Trophoblast cell (in vitro differentiated cells and primary cell): ENCODE measurements at regions not wholly inside any gene's neighbourhood (a gene's known extent, or its start where the extent isn't known, plus 50 kb on each side); places are given as distances from the start of the nearest gene placed in this dataset.
"Not testable (repeated sequence)": the region's sequence is repeated elsewhere in the genome, so short reads cannot be mapped to it uniquely, and the experiment has no call there.

Experiments used
- DNase-seq, 2 donors: peaks; one replicate each; pipeline ENCODE4 v3.0.0-alpha.2; 2016
- H2AFZ ChIP-seq: 2 replicates; pipeline ENCODE4 v1.6.1; 2013; ENCODE audit warnings: low read length, moderate library complexity, mild to moderate bottlenecking; ENCODE audit not compliant: insufficient read depth, poor library complexity
- H2AK5ac ChIP-seq: 2 replicates; pipeline ENCODE4 v1.6.1; 2013; ENCODE audit warnings: mild to moderate bottlenecking, low read length
- H2BK120ac ChIP-seq: 2 replicates; pipeline ENCODE4 v1.6.1; 2013; ENCODE audit warnings: low read length, mild to moderate bottlenecking, moderate library complexity; ENCODE audit not compliant: insufficient read depth, poor library complexity
- H2BK12ac ChIP-seq: 2 replicates; pipeline ENCODE4 v1.6.1; 2013; ENCODE audit warnings: mild to moderate bottlenecking, low read length, moderate library complexity
- H2BK5ac ChIP-seq: 2 replicates; pipeline ENCODE4 v1.6.1; 2013; ENCODE audit warnings: low read length, low read depth, moderate library complexity, mild to moderate bottlenecking; ENCODE audit not compliant: poor library complexity
- H3K14ac ChIP-seq: 2 replicates; pipeline ENCODE4 v1.6.1; 2013; ENCODE audit warnings: mild to moderate bottlenecking, low read length
- H3K18ac ChIP-seq: 2 replicates; pipeline ENCODE4 v1.6.1; 2013; ENCODE audit warnings: mild to moderate bottlenecking, low read length
- H3K23ac ChIP-seq: 2 replicates; pipeline ENCODE4 v1.6.1; 2013; ENCODE audit warnings: low read length
- H3K27ac ChIP-seq: 2 replicates; pipeline ENCODE4 v1.5.1; 2013; ENCODE audit warnings: low read depth, mild to moderate bottlenecking, inconsistent platforms, low read length, moderate library complexity
- H3K27me3 ChIP-seq: 2 replicates; pipeline ENCODE4 v1.6.1; 2013; ENCODE audit warnings: inconsistent platforms, mild to moderate bottlenecking, low read length, moderate library complexity; ENCODE audit not compliant: insufficient read depth
- H3K36me3 ChIP-seq, 2 experiments: 1 replicate in 1 of 2; 2 replicates in 1 of 2; pipeline ENCODE4 v1.6.1; 2013; ENCODE audit warnings: low read length in 2 of 2, mild to moderate bottlenecking in 2 of 2, moderate library complexity in 1 of 2; ENCODE audit not compliant: insufficient read depth in 2 of 2, control insufficient read depth in 1 of 2
- H3K4ac ChIP-seq: 2 replicates; pipeline ENCODE4 v1.6.1; 2013; ENCODE audit warnings: low read depth, mild to moderate bottlenecking, low read length, moderate library complexity
- H3K4me1 ChIP-seq, 2 experiments: 1 replicate in 1 of 2; 2 replicates in 1 of 2; pipeline ENCODE4 v1.6.1; 2013; ENCODE audit warnings: low read length in 2 of 2, mild to moderate bottlenecking in 2 of 2, moderate library complexity in 1 of 2; ENCODE audit not compliant: insufficient read depth in 2 of 2, control insufficient read depth in 1 of 2
- H3K4me2 ChIP-seq: 2 replicates; pipeline ENCODE4 v1.6.1; 2013; ENCODE audit warnings: inconsistent platforms, mild to moderate bottlenecking, low read length, moderate library complexity
- H3K4me3 ChIP-seq: 2 replicates; pipeline ENCODE4 v1.5.1; 2013; ENCODE audit warnings: mild to moderate bottlenecking, low read depth, low read length, inconsistent platforms
- H3K79me1 ChIP-seq: one replicate; pipeline ENCODE4 v1.6.1; 2013; ENCODE audit warnings: low read length
- H3K79me2 ChIP-seq: 2 replicates; pipeline ENCODE4 v1.6.1; 2013; ENCODE audit warnings: low read length, mild to moderate bottlenecking; ENCODE audit not compliant: control insufficient read depth, insufficient read depth, poor library complexity
- H3K9ac ChIP-seq: 2 replicates; pipeline ENCODE4 v1.6.1; 2013; ENCODE audit warnings: mild to moderate bottlenecking, low read length
- H3K9me3 ChIP-seq: 2 replicates; pipeline ENCODE4 v1.6.1; 2013; ENCODE audit warnings: low read depth, mild to moderate bottlenecking, control low read depth, inconsistent platforms, low read length; ENCODE audit not compliant: insufficient read depth
- H4K12ac ChIP-seq: 2 replicates; pipeline ENCODE4 v1.6.1; 2013; ENCODE audit warnings: low read depth, mild to moderate bottlenecking, low read length, moderate library complexity
- H4K8ac ChIP-seq: 2 replicates; pipeline ENCODE4 v1.6.1; 2013; ENCODE audit warnings: low read depth, mild to moderate bottlenecking, low read length, moderate library complexity
- H4K91ac ChIP-seq: one replicate; pipeline ENCODE4 v1.6.1; 2013; ENCODE audit warnings: low read depth, mild to moderate bottlenecking, low read length, moderate library complexity
- WGBS: extraction: QIAGEN DNeasy Blood & Tissue Kit; methylation state at CpG from one replicate; pipeline ENCODE4 v1.1.7; 2013; ENCODE audit warnings: missing lambda C conversion rate; ENCODE audit not compliant: insufficient read length, insufficient coverage; ENCODE audit errors: extremely low coverage; 5-methylcytosine and 5-hydroxymethylcytosine counted together

DNA sequence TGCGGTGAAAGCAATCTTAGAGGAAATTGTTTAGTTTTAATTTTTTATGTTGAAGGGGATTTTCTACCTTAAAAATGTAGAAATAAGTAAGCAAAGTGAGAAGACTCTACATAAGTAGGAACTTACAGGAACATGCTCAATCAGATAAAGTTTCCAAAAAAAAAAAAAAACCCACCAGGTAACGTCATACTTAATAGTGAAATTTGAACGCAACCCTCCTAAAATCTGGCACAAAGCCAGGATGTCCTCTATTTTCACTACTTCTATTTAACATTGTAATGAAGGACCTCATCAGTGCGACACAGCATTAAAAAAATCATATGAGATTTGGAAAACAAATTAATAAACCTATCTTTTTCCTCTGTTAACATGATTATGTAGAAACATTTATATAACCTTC lies 135.0 kb upstream of the FAT4 start:
- Histone ChIP-seq H2AK5ac (no peak overlapping the region), H3K27ac (no peak overlapping the region), H3K9ac (no peak overlapping the region), H4K8ac (no peak overlapping the region), H3K4me2 (no peak overlapping the region), H3K14ac (no peak overlapping the region), H3K4ac (no peak overlapping the region), H3K4me1 (no peaks in the 10 kb centered on the region), H2AFZ (no peak overlapping the region), H3K36me3 (no peaks in the 10 kb centered on the region), H4K12ac (no peak overlapping the region), H3K79me2 (no peaks in the 10 kb centered on the region), H3K9me3 (no peaks in the 10 kb centered on the region), H2BK12ac (no peak overlapping the region), H3K27me3 (no peaks in the 10 kb centered on the region), H4K91ac (no peak overlapping the region), H3K79me1 (no peaks in the 10 kb centered on the region), H3K18ac (no peak overlapping the region), H3K4me3 (no peak overlapping the region), H2BK5ac (no peak overlapping the region), H2BK120ac (no peak overlapping the region), H3K23ac (no peak overlapping the region)
- no CpG with 5 or more reads among the region's 4 CpGs for WGBS
- DNase-seq, result no peak

DNA sequence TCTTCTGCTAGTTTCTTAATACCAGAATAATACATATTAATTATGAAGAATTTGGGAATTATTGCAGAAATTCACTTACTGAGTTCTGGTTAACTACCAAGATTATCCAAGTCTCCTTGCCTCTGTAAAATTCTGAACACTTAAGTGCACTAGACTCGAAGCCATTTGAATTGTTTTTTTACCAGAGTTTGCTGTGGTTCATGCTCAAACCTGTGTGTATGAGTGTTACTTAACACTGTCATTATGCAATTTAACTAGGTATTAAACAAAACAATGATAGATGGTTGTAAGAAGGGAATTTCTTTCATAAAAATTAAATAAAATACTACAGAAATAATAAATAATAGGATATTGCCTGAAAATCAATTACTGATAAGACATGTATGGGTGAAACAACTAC lies 145.6 kb upstream of the FAT4 start:
- Histone ChIP-seq H3K14ac (no peak overlapping the region), H3K9ac (no peak overlapping the region), H3K79me2 (no peaks in the 10 kb centered on the region), H4K8ac (no peak overlapping the region), H3K4ac (no peak overlapping the region), H3K79me1 (no peaks in the 10 kb centered on the region), H2AK5ac (no peak overlapping the region), H2BK5ac (no peak overlapping the region), H3K27me3 (no peaks in the 10 kb centered on the region), H3K9me3 (no peaks in the 10 kb centered on the region), H3K36me3 (no peaks in the 10 kb centered on the region), H4K91ac (no peak overlapping the region), H2AFZ (no peak overlapping the region), H3K18ac (no peak overlapping the region), H3K23ac (no peak overlapping the region), H4K12ac (no peak overlapping the region), H2BK12ac (no peak overlapping the region), H3K4me2 (no peak overlapping the region), H3K4me3 (no peak overlapping the region), H3K4me1 (no peaks in the 10 kb centered on the region), H2BK120ac (no peak overlapping the region), H3K27ac (no peak overlapping the region)
- no CpG with 5 or more reads among the region's 1 CpG for WGBS
- no peak for DNase-seq

DNA sequence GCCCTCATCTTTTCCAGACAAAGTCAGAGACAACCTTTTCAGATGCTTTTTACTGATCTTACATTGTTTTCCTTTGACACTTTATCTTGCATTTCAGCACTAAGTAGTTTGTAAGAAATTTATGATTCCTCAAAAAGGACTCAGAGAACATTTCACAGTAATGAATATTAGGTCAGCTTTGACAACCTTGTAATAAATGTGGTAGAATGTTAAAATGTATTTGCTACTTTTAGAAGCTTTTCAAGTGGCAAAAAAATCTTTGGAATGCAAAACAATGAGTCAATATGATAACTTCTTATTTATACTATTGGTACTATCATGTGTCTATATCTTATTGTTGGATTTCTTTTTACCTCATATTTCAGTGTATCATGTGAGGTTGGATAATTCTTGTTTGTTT lies 146.2 kb upstream of the FAT4 start:
- H3K4me1 ChIP-seq, result no peaks in the 10 kb centered on the region
- H3K4ac ChIP-seq, result no peak overlapping the region
- H4K8ac ChIP-seq, result no peak overlapping the region
- no peak overlapping the region for H2BK12ac ChIP-seq
- H3K4me3 ChIP-seq, result no peak overlapping the region
- H3K9me3 ChIP-seq, result no peaks in the 10 kb centered on the region
- H3K23ac ChIP-seq, result no peak overlapping the region
- no peak overlapping the region for H3K4me2 ChIP-seq
- no peak overlapping the region for H3K18ac ChIP-seq
- no peak for DNase-seq
- no peak overlapping the region for H3K27ac ChIP-seq
- H2AK5ac ChIP-seq, result no peak overlapping the region
- H2AFZ ChIP-seq, result no peak overlapping the region
- no peak overlapping the region for H3K14ac ChIP-seq
- H3K79me1 ChIP-seq, result no peaks in the 10 kb centered on the region
- no peak overlapping the region for H4K12ac ChIP-seq
- H4K91ac ChIP-seq, result no peak overlapping the region
- H3K9ac ChIP-seq, result no peak overlapping the region
- no peaks in the 10 kb centered on the region for H3K79me2 ChIP-seq
- no peaks in the 10 kb centered on the region for H3K27me3 ChIP-seq
- no peaks in the 10 kb centered on the region for H3K36me3 ChIP-seq
- no peak overlapping the region for H2BK120ac ChIP-seq
- no peak overlapping the region for H2BK5ac ChIP-seq

DNA sequence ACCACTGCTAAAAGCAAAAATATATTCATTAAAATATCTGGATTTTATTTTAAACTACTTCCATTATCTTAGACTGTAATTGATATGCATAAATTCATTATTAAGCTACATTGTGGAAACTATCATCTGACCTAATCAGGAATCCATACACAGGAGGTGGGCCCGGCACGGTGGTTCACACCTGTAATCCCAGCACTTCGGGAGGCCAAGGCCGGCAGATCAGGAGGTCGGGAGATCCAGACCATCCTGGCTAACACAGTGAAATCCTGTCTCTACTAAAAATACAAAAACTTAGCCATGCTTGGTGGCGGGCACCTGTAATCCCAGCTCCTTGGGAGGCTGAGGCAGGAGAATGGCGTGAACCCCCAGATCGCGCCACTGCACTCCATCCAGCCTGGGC lies 148.7 kb upstream of the FAT4 start:
- not testable (repeated sequence) for H3K36me3 ChIP-seq, H3K4me3 ChIP-seq, H3K14ac ChIP-seq, H4K8ac ChIP-seq, H2AK5ac ChIP-seq, H3K27ac ChIP-seq, H3K4ac ChIP-seq, H2AFZ ChIP-seq, H3K79me1 ChIP-seq, H3K4me1 ChIP-seq, H3K79me2 ChIP-seq, H2BK12ac ChIP-seq, H3K9ac ChIP-seq, H3K4me2 ChIP-seq, H4K91ac ChIP-seq, H2BK120ac ChIP-seq, DNase-seq, H3K18ac ChIP-seq, H3K9me3 ChIP-seq, H3K23ac ChIP-seq, H2BK5ac ChIP-seq, H4K12ac ChIP-seq, H3K27me3 ChIP-seq
- no CpG with 5 or more reads among the region's 9 CpGs for WGBS

DNA sequence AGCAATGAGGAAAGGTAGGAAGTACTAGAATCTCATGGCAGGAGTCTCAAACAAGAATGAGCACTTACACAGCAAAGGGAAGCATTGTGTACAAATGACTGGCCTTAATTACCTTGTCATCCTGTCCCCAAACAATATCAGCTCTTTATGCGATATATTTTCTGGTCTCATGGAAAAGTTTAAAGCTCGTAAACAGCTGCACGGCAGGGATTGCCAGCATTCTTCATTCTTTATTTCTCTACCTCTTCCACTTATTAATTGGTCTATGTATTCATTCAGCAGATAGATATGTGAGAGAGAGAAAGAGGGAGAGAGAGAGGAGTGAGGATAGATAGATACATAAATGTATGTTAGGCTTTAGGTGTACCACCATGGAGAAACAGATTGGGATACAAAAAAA lies 155.8 kb upstream of the FAT4 start:
- no peak overlapping the region for H3K14ac ChIP-seq
- no CpG with 5 or more reads among the region's 3 CpGs for WGBS

More for the DNA sequence above, 155.8 kb upstream of the FAT4 start:
- no peak overlapping the region for H3K27ac ChIP-seq
- no peaks in the 10 kb centered on the region for H3K4me1 ChIP-seq
- no peak overlapping the region for H3K18ac ChIP-seq
- no peak overlapping the region for H3K4me3 ChIP-seq
- no peak for DNase-seq
- no peaks in the 10 kb centered on the region for H3K79me1 ChIP-seq
- H3K23ac ChIP-seq, result no peak overlapping the region
- H2BK120ac ChIP-seq, result no peak overlapping the region
- no peak overlapping the region for H2AFZ ChIP-seq
- no peak overlapping the region for H2AK5ac ChIP-seq
- H3K9me3 ChIP-seq, result no peaks in the 10 kb centered on the region
- no peak overlapping the region for H2BK12ac ChIP-seq
- no peak overlapping the region for H3K9ac ChIP-seq
- no peaks in the 10 kb centered on the region for H3K27me3 ChIP-seq
- H4K91ac ChIP-seq, result no peak overlapping the region
- no peak overlapping the region for H4K12ac ChIP-seq
- no peak overlapping the region for H3K4ac ChIP-seq
- no peak overlapping the region for H3K4me2 ChIP-seq
- no peak overlapping the region for H4K8ac ChIP-seq
- no peaks in the 10 kb centered on the region for H3K79me2 ChIP-seq
- H3K36me3 ChIP-seq, result no peaks in the 10 kb centered on the region
- H2BK5ac ChIP-seq, result no peak overlapping the region
